CD4-positive, alpha-beta T cell (primary cell): ENCODE measurements at regions not wholly inside any gene's neighbourhood (a gene's known extent, or its start where the extent isn't known, plus 50 kb on each side); places are given as distances from the start of the nearest gene placed in this dataset.

ENCODE experiments used
- ATAC-seq: fragments of 200-7000 bp; cut with Tn5 transposase; one replicate; pipeline ENCODE4 v1.10.0; 2022; ENCODE audit warnings: mild to moderate bottlenecking; ENCODE audit not compliant: poor library complexity
- CTCF ChIA-PET: fragments of 350-600 bp; sonication (Branson Sonifier 250); formaldehyde crosslinking; loops from one replicate; lab custom pipeline; 2021; ENCODE audit warnings: antibody characterized with exemption, inconsistent platforms; lab: Charles Lee
- POLR2A ChIA-PET: fragments of 350-600 bp; sonication (Branson Sonifier 250); formaldehyde crosslinking; loops from one replicate; lab custom pipeline; 2021; ENCODE audit warnings: antibody characterized with exemption, inconsistent platforms; lab: Charles Lee
- DNase-seq, 14 experiments: peaks; one replicate each; pipeline ENCODE4 v3.0.0-alpha.2; 2013 to 2020; ENCODE audit warnings: mixed read lengths in 2 of 14
- H3K27ac ChIP-seq, 2 donors: one replicate each; pipeline versions ENCODE4 v1.5.1 to v1.7.0; 2013; ENCODE audit warnings: low read length in 2 of 2, low read depth in 1 of 2, mild to moderate bottlenecking in 1 of 2
- H3K27me3 ChIP-seq, 2 experiments: 1 replicate in 1 of 2; 2 replicates in 1 of 2; pipeline versions ENCODE4 v1.6.1 to v1.7.0; 2013; ENCODE audit warnings: low read length in 2 of 2, control low read depth in 1 of 2, mild to moderate bottlenecking in 1 of 2, moderate library complexity in 1 of 2; ENCODE audit not compliant: insufficient read depth in 2 of 2, control insufficient read depth in 1 of 2
- H3K36me3 ChIP-seq: one replicate; pipeline ENCODE4 v1.6.1; 2013; ENCODE audit warnings: low read length, control low read depth; ENCODE audit not compliant: insufficient read depth
- H3K4me1 ChIP-seq: one replicate; pipeline ENCODE4 v1.6.1; 2013; ENCODE audit warnings: low read length, control low read depth; ENCODE audit not compliant: insufficient read depth
- H3K4me3 ChIP-seq: one replicate; pipeline ENCODE4 v1.5.1; 2013; ENCODE audit warnings: mild to moderate bottlenecking, low read length, moderate library complexity
- H3K9me3 ChIP-seq, 2 experiments: 1 replicate in 1 of 2; 2 replicates in 1 of 2; pipeline versions ENCODE4 v1.6.1 to v1.7.0; 2013; ENCODE audit warnings: low read length in 2 of 2, mild to moderate bottlenecking in 2 of 2, control low read depth in 1 of 2, moderate library complexity in 1 of 2; ENCODE audit not compliant: control insufficient read depth in 1 of 2, insufficient read depth in 1 of 2
- H3K27ac Mint-ChIP-seq: one replicate; pipeline ENCODE4 v1.8.0; 2020; ENCODE audit warnings: mixed read lengths
- H3K27me3 Mint-ChIP-seq: one replicate; pipeline ENCODE4 v1.8.0; 2021; ENCODE audit warnings: mixed read lengths
- H3K36me3 Mint-ChIP-seq: one replicate; pipeline ENCODE4 v1.8.0; 2021; ENCODE audit warnings: low read depth, mixed read lengths
- H3K4me1 Mint-ChIP-seq: one replicate; pipeline ENCODE4 v1.8.0; 2021; ENCODE audit warnings: low read depth, mixed read lengths
- H3K4me3 Mint-ChIP-seq: one replicate; pipeline ENCODE4 v1.8.0; 2020; ENCODE audit warnings: mild to moderate bottlenecking, mixed read lengths
- H3K9me3 Mint-ChIP-seq: one replicate; pipeline ENCODE4 v1.8.0; 2020; ENCODE audit warnings: mixed read lengths
- intact Hi-C, 2 experiments: fragments of 100-400 bp; cut with DNase I in 1 of 2; cut with micrococcal nuclease in 1 of 2; formaldehyde crosslinking; loops; one replicate each; pipeline versions ENCODE4 v1.15.1 to v1.9.0; 2023 to 2025; cut with DNase I, micrococcal nuclease
- TF ChIP-seq, protein P1 (sequence below): fragments of 200-600 bp; IDR thresholded peaks from one replicate; pipeline ENCODE4 v1.8.0; 2022; ENCODE audit warnings: antibody characterized with exemption, mild to moderate bottlenecking

DNA sequence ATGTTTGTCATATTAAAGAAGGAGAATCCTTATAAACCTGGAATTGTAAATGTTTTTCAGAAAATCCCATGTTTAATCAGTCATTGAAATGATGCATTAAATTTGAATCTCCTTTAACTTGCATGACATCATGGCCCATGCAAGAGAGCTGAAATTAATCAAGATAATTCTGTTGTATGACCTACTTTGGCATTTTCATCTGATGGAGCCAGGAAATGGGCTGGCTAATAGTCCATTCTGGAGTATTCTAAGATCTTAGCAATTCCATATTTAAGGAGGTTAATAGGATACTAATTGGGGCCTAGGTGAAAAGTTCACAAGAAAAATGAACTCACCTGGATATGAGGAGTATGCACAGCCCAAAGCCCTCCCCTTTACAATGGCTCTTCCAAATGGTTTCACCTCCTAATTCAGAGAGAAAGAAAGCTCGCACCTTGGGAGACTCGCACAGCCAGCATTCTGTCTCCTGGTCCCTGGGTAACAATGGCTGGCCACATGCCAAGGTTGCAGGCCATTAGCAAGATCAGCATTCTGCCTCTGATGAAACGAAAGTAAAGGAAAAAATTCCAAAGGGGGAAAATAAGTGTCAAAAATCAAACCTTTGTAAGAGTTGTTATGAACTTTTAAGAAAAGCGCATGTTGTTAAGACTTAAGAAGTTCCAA is 786.4 kb downstream of the MCTP2 start:
- TF ChIP-seq, protein P1, sequence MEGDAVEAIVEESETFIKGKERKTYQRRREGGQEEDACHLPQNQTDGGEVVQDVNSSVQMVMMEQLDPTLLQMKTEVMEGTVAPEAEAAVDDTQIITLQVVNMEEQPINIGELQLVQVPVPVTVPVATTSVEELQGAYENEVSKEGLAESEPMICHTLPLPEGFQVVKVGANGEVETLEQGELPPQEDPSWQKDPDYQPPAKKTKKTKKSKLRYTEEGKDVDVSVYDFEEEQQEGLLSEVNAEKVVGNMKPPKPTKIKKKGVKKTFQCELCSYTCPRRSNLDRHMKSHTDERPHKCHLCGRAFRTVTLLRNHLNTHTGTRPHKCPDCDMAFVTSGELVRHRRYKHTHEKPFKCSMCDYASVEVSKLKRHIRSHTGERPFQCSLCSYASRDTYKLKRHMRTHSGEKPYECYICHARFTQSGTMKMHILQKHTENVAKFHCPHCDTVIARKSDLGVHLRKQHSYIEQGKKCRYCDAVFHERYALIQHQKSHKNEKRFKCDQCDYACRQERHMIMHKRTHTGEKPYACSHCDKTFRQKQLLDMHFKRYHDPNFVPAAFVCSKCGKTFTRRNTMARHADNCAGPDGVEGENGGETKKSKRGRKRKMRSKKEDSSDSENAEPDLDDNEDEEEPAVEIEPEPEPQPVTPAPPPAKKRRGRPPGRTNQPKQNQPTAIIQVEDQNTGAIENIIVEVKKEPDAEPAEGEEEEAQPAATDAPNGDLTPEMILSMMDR, result no peak
- no peaks in the 10 kb centered on the region for H3K36me3 Mint-ChIP-seq
- ChIA-PET CTCF (no interaction called here), POLR2A (no interaction called here)
- no peak overlapping the region for H3K4me3 Mint-ChIP-seq
- no peak overlapping the region for H3K27ac ChIP-seq
- intact Hi-C loops, result no loop called here
- H3K4me1 ChIP-seq, result no peaks in the 10 kb centered on the region
- peaks cover 3% of the 10 kb centered on the region for H3K9me3 Mint-ChIP-seq
- no peaks in the 10 kb centered on the region for H3K36me3 ChIP-seq
- H3K4me1 Mint-ChIP-seq, result no peaks in the 10 kb centered on the region
- peaks cover 0 to 5% of the 10 kb centered on the region in 2 experiments for H3K9me3 ChIP-seq
- DNase-seq (no peak), ATAC-seq (no peak)
- H3K27ac Mint-ChIP-seq, result no peak overlapping the region
- H3K27me3 Mint-ChIP-seq, result no peaks in the 10 kb centered on the region
- H3K27me3 ChIP-seq, result no peaks in the 10 kb centered on the region
- H3K4me3 ChIP-seq, result no peak overlapping the region

DNA sequence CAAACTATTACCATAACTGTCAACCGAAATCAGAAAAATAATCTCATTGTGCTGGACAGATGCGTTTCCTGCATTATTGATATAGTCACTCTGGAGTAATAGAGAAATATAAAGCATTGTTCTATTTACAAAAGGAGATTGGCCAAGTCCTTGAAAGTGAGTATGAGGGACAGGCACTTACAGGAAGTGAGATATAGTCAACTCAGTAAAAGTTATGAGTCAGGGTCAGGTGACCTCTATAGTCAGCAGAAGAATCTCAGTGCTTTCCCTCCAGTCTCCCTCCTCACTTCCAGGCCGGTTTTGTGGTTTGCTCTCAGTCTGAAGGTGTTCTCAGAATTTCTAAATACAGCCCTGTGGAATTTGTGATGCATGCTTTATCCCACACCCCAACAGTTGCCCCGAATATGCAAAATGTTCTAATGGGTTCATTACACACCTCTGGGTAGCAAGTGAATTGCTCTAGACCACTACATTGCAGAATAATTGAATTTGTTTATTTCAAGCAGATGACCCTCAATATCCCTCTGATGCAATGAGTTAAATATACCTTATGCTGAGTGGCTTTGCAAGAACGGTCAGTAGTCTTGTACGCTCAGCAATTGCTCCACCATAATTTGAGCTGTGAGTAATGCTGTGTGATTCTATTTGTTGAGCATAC is 787.7 kb downstream of the MCTP2 start:
- intact Hi-C loops, result no loop called here
- POLR2A ChIA-PET, result no interaction called here
- peaks cover 0 to 7% of the 10 kb centered on the region in 2 experiments for H3K9me3 ChIP-seq
- H3K27me3 Mint-ChIP-seq, result no peaks in the 10 kb centered on the region
- peaks cover 3% of the 10 kb centered on the region for H3K9me3 Mint-ChIP-seq
- CTCF ChIA-PET, result no interaction called here
- H3K4me1 ChIP-seq, result no peaks in the 10 kb centered on the region
- H3K27ac ChIP-seq, result no peak overlapping the region
- no peaks in the 10 kb centered on the region for H3K36me3 ChIP-seq
- H3K27me3 ChIP-seq, result no peaks in the 10 kb centered on the region
- no peak overlapping the region for H3K27ac Mint-ChIP-seq
- TF ChIP-seq, protein P1, result no peak
- DNase-seq, result no peak
- no peak overlapping the region for H3K4me3 Mint-ChIP-seq
- H3K36me3 Mint-ChIP-seq, result no peaks in the 10 kb centered on the region
- no peak overlapping the region for H3K4me3 ChIP-seq
- no peaks in the 10 kb centered on the region for H3K4me1 Mint-ChIP-seq
- no peak for ATAC-seq

DNA sequence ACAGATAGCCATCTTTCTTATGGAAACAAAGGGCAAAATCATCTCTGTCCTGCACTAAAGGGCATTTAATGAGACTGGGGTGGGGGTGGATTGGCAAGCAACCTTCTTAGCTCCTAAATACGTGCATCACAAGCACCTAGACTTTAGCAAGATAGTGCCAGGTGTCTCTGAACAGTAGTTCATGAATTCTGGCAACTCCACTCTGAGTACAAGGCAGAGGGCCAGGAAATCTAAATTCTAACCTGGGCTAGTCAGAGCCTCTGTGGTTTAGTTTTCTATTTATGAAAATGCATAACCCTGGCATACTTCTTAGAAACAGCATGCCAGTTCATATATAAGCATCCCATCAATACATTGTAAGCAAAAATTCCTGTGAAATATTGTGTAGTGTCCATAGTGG is 788.5 kb downstream of the MCTP2 start:
- ATAC-seq (no peak), DNase-seq (no peak)
- POLR2A ChIA-PET, result no interaction called here
- Histone ChIP-seq H3K9me3 (peaks cover 0 to 4% of the 10 kb centered on the region in 2 experiments), H3K36me3 (no peaks in the 10 kb centered on the region), H3K4me1 (no peaks in the 10 kb centered on the region), H3K27ac (no peak overlapping the region), H3K4me3 (no peak overlapping the region), H3K27me3 (no peaks in the 10 kb centered on the region)
- CTCF ChIA-PET, result interaction anchor here (1.1 kb wide), 1 partner anchor 10 kb away, joined by 5 read pairs; no protein-coding TSS in a partner anchor
- no peaks in the 10 kb centered on the region for H3K27me3 Mint-ChIP-seq
- no peak overlapping the region for H3K4me3 Mint-ChIP-seq
- H3K36me3 Mint-ChIP-seq, result no peaks in the 10 kb centered on the region
- H3K27ac Mint-ChIP-seq, result no peak overlapping the region
- intact Hi-C loops, result no loop called here
- TF ChIP-seq, protein P1, result no peak
- H3K9me3 Mint-ChIP-seq, result peaks cover 3% of the 10 kb centered on the region
- H3K4me1 Mint-ChIP-seq, result no peaks in the 10 kb centered on the region
